Activated naive CD4-positive, alpha-beta T cell treated with anti-CD3 and anti-CD28 coated beads, Interleukin-2, amount 50 U/mL, for 72 hours (primary cell): ENCODE measurements at regions not wholly inside any gene's neighbourhood (a gene's known extent, or its start where the extent isn't known, plus 50 kb on each side); places are given as distances from the start of the nearest gene placed in this dataset.
A peak's percentile ranks its signal among the peaks of the same experiment; 100 is the strongest.
"Not testable (repeated sequence)": the region's sequence is repeated elsewhere in the genome, so short reads cannot be mapped to it uniquely, and the experiment has no call there.

Experiments used
- ATAC-seq, 2 donors: fragments of 150-1000 bp; cut with Tn5 transposase; 2 replicates each; pipeline ENCODE4 v1.10.0; 2021; ENCODE audit warnings: mild to moderate bottlenecking in 2 of 2, moderate library complexity in 2 of 2
- DNase-seq, 2 donors: peaks; one replicate each; pipeline ENCODE4 v3.0.0; 2021 to 2022; ENCODE audit warnings: low spot score in 2 of 2
- H3K27ac Mint-ChIP-seq, 2 donors: one replicate each; pipeline ENCODE4 v1.8.0; 2022; ENCODE audit warnings: mild to moderate bottlenecking in 2 of 2, mixed read lengths in 2 of 2
- H3K36me3 Mint-ChIP-seq, 2 donors: one replicate each; pipeline ENCODE4 v1.8.0; 2022; ENCODE audit warnings: mixed read lengths in 2 of 2
- H3K9me3 Mint-ChIP-seq, 2 donors: one replicate each; pipeline ENCODE4 v1.8.0; 2022; ENCODE audit warnings: mixed read lengths in 2 of 2

- no peak for ATAC-seq
- H3K27ac Mint-ChIP-seq: no peak overlapping the region
- H3K9me3 Mint-ChIP-seq: peaks cover 3 to 4% of the 10 kb centered on the region in 2 donors
- H3K36me3 Mint-ChIP-seq: no peaks in the 10 kb centered on the region
- DNase-seq: no peak
Observed at GRCh38 chrX:27404366-27404765, 58.8 kb downstream of the PPP4R3C start.

GRCh38 chrX:27399146-27399456 lies 64.0 kb downstream of the PPP4R3C start:
- Mint-ChIP-seq H3K36me3 (no peaks in the 10 kb centered on the region), H3K27ac (no peak overlapping the region), H3K9me3 (no peaks in the 10 kb centered on the region)
- DNase-seq (no peak), ATAC-seq (no peak)

GRCh38 chrX:27391623-27392022 lies 71.5 kb downstream of the PPP4R3C start:
- no peak overlapping the region for H3K27ac Mint-ChIP-seq
- H3K36me3 Mint-ChIP-seq: no peaks in the 10 kb centered on the region
- peaks cover 0 to 5% of the 10 kb centered on the region in 2 donors for H3K9me3 Mint-ChIP-seq
- ATAC-seq (no peak), DNase-seq (no peak)

DNA sequence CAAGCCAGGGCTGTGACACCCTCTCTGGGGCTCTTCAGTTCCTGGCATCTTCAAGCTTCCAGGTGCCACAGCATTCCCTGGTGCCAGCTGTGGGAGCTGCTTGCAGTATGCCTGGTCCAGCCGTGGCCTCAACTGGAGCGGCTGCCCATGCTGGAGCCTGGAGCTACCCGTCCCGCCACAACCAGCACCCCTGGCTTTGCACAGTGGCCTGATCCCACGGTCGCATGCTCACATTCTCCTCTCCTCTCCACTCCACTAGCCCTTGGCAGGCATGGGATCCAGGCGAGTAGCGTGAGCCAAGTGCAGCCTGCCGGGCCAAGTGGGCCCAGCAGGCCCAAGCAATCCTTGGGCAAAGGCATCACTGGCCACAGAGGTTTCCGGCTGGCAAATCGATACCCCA lies 81.7 kb downstream of the PPP4R3C start:
- H3K9me3 Mint-ChIP-seq: no peaks in the 10 kb centered on the region
- no peak overlapping the region for H3K27ac Mint-ChIP-seq
- no peak for ATAC-seq
- no peaks in the 10 kb centered on the region for H3K36me3 Mint-ChIP-seq
- DNase-seq: no peak

DNA sequence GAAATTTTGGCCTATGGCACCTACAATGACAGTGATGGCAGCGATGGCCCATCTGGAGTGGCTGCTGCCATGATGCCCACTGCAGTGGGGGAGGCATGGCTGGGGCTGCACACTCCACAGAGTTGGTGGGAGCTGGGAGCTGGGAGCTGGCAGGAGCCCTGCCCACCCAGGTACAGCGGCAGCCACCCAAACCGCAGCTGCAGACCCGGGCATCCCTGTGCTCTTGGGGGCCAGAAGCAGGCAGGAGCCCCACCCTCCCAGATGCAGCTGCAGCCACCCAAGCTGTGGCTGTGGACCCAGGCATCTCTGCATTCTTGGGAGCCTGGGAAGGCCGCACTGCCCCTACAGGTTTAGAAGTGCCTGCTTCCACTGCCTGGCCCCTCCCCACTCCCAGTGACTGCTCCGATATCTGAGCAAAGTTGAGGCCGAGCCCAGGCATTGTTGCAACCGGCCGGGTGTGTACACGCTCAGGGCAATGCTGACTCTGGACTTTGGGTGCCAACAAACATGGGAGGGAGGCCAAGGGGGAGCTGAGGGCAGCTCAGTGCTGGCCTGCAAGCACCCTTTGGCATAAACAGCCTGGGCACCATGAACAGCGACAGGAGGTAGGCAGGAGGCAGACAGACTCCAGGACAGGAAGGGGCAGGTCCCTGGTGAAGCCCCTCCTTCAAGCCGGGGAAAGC lies 82.8 kb downstream of the PPP4R3C start:
- no peaks in the 10 kb centered on the region for H3K36me3 Mint-ChIP-seq
- H3K27ac Mint-ChIP-seq: no peak overlapping the region
- no peaks in the 10 kb centered on the region for H3K9me3 Mint-ChIP-seq
- ATAC-seq (no peak), DNase-seq (no peak)

GRCh38 chrX:27354021-27354420 lies 109.1 kb downstream of the PPP4R3C start:
- no peak for ATAC-seq
- Mint-ChIP-seq H3K27ac (no peak overlapping the region), H3K9me3 (no peaks in the 10 kb centered on the region), H3K36me3 (no peaks in the 10 kb centered on the region)
- DNase-seq: no peak

DNA sequence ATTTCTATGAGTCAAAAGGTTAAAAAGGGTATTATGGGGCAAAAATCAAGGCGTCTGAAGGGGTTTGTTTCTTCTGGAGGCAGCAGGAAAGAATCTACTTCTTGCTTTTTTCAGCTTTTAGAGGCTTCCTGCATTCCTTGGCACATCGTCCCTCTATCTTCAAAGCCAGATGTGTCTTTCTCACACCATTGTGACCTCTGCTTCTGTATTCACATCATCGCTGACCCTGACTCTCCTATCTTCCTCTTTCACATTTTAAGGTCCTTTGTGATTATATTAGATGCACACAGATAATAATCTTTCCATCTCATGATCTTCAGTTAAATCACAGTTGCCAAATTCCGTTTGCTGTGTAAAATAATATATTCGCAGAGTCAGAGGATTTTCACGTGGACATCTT lies 112.7 kb downstream of the PPP4R3C start:
- no peak overlapping the region for H3K27ac Mint-ChIP-seq
- no peak for ATAC-seq
- no peaks in the 10 kb centered on the region for H3K9me3 Mint-ChIP-seq
- DNase-seq: no peak
- no peaks in the 10 kb centered on the region for H3K36me3 Mint-ChIP-seq

DNA sequence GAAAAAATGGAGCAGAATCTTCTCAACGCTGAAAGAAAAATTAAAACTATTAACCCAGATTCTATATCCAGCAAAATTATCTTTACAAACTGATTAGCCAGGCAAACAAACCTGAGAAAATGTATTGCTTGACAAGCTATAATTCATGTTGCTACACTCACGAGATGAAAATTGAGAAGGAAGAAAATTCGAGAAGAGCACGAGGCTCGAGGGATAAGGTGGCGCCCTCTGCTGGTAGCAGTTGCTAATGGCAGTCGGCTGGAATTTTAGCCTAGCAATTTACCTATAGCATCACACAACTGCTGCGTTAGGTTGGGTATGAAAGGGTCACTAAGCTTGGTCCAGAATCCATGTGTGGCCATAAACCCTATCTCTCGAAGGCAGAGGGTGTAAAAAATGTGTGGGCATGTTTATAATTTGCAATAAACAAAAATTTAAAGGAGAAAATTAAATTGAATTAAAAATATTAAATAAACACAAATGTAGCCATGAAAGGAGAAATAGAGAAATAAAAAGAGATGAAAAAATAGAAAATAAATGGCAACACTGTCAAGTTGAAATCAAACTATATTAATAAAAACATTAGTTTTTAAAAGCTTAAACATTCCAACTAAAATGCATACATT lies 126.6 kb downstream of the PPP4R3C start:
- ATAC-seq: no peak
- Mint-ChIP-seq H3K36me3 (no peaks in the 10 kb centered on the region), H3K27ac (no peak overlapping the region), H3K9me3 (peaks cover 0 to 3% of the 10 kb centered on the region in 2 donors)
- peak in 1 of 2 donors; percentile 12 for DNase-seq

GRCh38 chrX:27321632-27322031 lies 141.5 kb downstream of the PPP4R3C start:
- ATAC-seq (no peak), DNase-seq (no peak)
- Mint-ChIP-seq H3K9me3 (peaks cover 0 to 3% of the 10 kb centered on the region in 2 donors), H3K36me3 (no peaks in the 10 kb centered on the region), H3K27ac (no peak overlapping the region)

DNA sequence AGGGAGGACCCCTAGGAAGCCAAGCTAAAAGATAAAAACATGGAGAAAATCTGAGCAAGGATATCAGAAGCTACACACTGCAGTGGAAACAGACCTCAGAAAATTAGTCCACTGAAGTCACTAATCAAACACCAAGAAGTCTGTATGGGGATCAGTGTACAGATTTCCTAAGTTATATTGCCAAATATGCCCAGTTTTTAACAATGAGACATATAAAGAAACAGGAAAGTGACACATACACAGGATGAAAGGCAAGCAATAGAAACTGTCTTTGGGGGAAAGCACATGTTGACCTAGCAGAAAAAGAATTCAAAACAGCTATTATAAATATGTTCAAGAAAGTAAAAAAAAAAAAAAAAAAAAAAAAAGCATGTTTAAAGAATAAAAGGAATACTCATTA lies 153.7 kb downstream of the PPP4R3C start:
- ATAC-seq: no peak
- no peak for DNase-seq
- H3K9me3 Mint-ChIP-seq: peaks cover 0 to 3% of the 10 kb centered on the region in 2 donors
- H3K27ac Mint-ChIP-seq: no peak overlapping the region
- no peaks in the 10 kb centered on the region for H3K36me3 Mint-ChIP-seq

- Mint-ChIP-seq H3K27ac (no peak overlapping the region), H3K36me3 (no peaks in the 10 kb centered on the region), H3K9me3 (peaks cover 0 to 4% of the 10 kb centered on the region in 2 donors)
- no peak for ATAC-seq
- no peak for DNase-seq
Observed at GRCh38 chrX:27307546-27307945, 155.6 kb downstream of the PPP4R3C start.

GRCh38 chrX:27292552-27292951 lies 170.6 kb downstream of the PPP4R3C start:
- not testable (repeated sequence) for H3K27ac Mint-ChIP-seq, ATAC-seq, H3K9me3 Mint-ChIP-seq, H3K36me3 Mint-ChIP-seq, DNase-seq

GRCh38 chrX:27276751-27277150 lies 186.4 kb downstream of the PPP4R3C start:
- H3K36me3 Mint-ChIP-seq: no peaks in the 10 kb centered on the region
- no peak overlapping the region for H3K27ac Mint-ChIP-seq
- DNase-seq (no peak), ATAC-seq (no peak)
- H3K9me3 Mint-ChIP-seq: peaks cover 0 to 12% of the 10 kb centered on the region in 2 donors

DNA sequence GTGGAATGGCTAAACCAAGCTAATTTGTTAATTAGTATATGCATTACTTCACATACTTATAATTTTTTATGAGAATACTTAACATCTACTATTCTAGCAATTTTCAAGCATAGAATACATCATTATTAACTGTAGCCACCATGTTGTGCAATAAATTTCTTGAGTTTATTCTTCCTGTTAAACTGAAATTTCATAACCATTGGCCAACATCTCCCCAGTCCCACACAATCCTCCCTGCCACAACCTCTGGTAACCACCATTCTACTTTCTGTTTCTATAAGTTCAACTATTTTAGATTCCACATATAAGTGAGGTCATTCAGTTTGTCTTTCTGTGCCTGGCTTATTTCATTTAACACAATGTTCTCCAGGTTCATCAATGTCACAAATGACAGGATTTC lies 208.5 kb downstream of the PPP4R3C start:
- Mint-ChIP-seq H3K27ac (no peak overlapping the region), H3K9me3 (peaks cover 0 to 3% of the 10 kb centered on the region in 2 donors), H3K36me3 (no peaks in the 10 kb centered on the region)
- ATAC-seq: no peak
- no peak for DNase-seq

DNA sequence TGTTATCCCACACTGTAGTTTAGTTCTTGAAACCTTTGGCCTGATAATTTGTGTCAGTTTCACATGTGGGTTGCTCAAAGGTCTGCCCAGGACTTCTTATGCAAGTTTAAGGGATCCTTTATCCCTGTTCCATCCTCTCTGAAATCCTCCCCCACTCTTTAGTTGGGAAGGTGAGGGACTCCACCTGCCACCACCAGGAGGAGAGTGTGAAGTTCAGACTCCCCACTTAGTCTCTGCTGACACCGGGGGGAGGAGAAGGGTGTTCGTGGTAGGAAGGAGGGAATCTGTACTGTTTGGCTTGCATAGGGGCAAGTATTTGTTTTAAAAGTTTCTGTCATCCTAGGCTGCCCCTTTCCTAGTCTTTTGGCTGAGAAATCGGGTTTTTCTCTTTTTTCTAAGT lies 211.8 kb downstream of the PPP4R3C start:
- H3K9me3 Mint-ChIP-seq: no peaks in the 10 kb centered on the region
- no peak for DNase-seq
- H3K36me3 Mint-ChIP-seq: no peaks in the 10 kb centered on the region
- H3K27ac Mint-ChIP-seq: no peak overlapping the region
- ATAC-seq: no peak

- no peak for DNase-seq
- peaks cover 0 to 6% of the 10 kb centered on the region in 2 donors for H3K9me3 Mint-ChIP-seq
- H3K36me3 Mint-ChIP-seq: no peaks in the 10 kb centered on the region
- ATAC-seq: no peak
- no peak overlapping the region for H3K27ac Mint-ChIP-seq
Observed at GRCh38 chrX:27242581-27242980, 220.6 kb downstream of the PPP4R3C start.

- peaks cover 0 to 6% of the 10 kb centered on the region in 2 donors for H3K9me3 Mint-ChIP-seq
- H3K27ac Mint-ChIP-seq: no peak overlapping the region
- no peaks in the 10 kb centered on the region for H3K36me3 Mint-ChIP-seq
- no peak for DNase-seq
- no peak for ATAC-seq
Observed at GRCh38 chrX:27241981-27242380, 221.2 kb downstream of the PPP4R3C start.

GRCh38 chrX:27240042-27240441 lies 223.1 kb downstream of the PPP4R3C start:
- not testable (repeated sequence) for H3K9me3 Mint-ChIP-seq, H3K36me3 Mint-ChIP-seq, ATAC-seq

More at GRCh38 chrX:27240042-27240441, 223.1 kb downstream of the PPP4R3C start:
- H3K27ac Mint-ChIP-seq, DNase-seq: not testable (repeated sequence)
